ENCODE measurements at regions not wholly inside any gene's neighbourhood (a gene's known extent, or its start where the extent isn't known, plus 50 kb on each side); places are given as distances from the start of the nearest gene placed in this dataset.

- DNase-seq (ENCODE audit: low read depth in 2 of 2), result no peak
- H3K4me3 ChIP-seq (replicated peaks in 1 of 2; ENCODE audit: low read depth in 2 of 2, low read length in 2 of 2), result no peak overlapping the region
- no peak for TF ChIP-seq CTCF (IDR thresholded peaks at IDR 0.05; ENCODE audit: low read depth, low read length)
These were observed 109.3 kb downstream of the TENT5A start for GRCh38 chr6:81643156-81643555.

- TF ChIP-seq CTCF (IDR thresholded peaks at IDR 0.05; ENCODE audit: low read depth, low read length), result no peak
- DNase-seq (ENCODE audit: low read depth in 2 of 2), result no peak
- H3K4me3 ChIP-seq (replicated peaks in 1 of 2; ENCODE audit: low read depth in 2 of 2, low read length in 2 of 2), result no peak overlapping the region
These were observed 111.6 kb downstream of the TENT5A start for GRCh38 chr6:81640891-81641290.

GRCh38 chr6:81640126-81640525, 112.4 kb downstream of the TENT5A start:
- TF ChIP-seq CTCF (IDR thresholded peaks at IDR 0.05; ENCODE audit: low read depth, low read length), result no peak
- DNase-seq (ENCODE audit: low read depth in 2 of 2), result no peak
- H3K4me3 ChIP-seq (replicated peaks in 1 of 2; ENCODE audit: low read depth in 2 of 2, low read length in 2 of 2), result no peak overlapping the region

GRCh38 chr6:81638366-81638765, 114.1 kb downstream of the TENT5A start:
- DNase-seq (ENCODE audit: low read depth in 2 of 2), result no peak
- H3K4me3 ChIP-seq (replicated peaks in 1 of 2; ENCODE audit: low read depth in 2 of 2, low read length in 2 of 2), result no peak overlapping the region
- no peak for TF ChIP-seq CTCF (IDR thresholded peaks at IDR 0.05; ENCODE audit: low read depth, low read length)

GRCh38 chr6:81636930-81637568, 115.4 kb downstream of the TENT5A start:
- no peak overlapping the region for H3K4me3 ChIP-seq (replicated peaks in 1 of 2; ENCODE audit: low read depth in 2 of 2, low read length in 2 of 2)
- no peak for TF ChIP-seq CTCF (IDR thresholded peaks at IDR 0.05; ENCODE audit: low read depth, low read length)
- DNase-seq (ENCODE audit: low read depth in 2 of 2), result no peak

- no peak for TF ChIP-seq CTCF (IDR thresholded peaks at IDR 0.05; ENCODE audit: low read depth, low read length)
- no peak overlapping the region for H3K4me3 ChIP-seq (replicated peaks in 1 of 2; ENCODE audit: low read depth in 2 of 2, low read length in 2 of 2)
- DNase-seq (ENCODE audit: low read depth in 2 of 2), result no peak
These were observed 118.2 kb downstream of the TENT5A start for GRCh38 chr6:81634155-81634880.

Measured in cardiac fibroblast (primary cell).